PC-9 (cell line): ENCODE measurements at regions not wholly inside any gene's neighbourhood (a gene's known extent, or its start where the extent isn't known, plus 50 kb on each side); places are given as distances from the start of the nearest gene placed in this dataset.

Source experiments
- CTCF ChIP-seq: fragments of 200-600 bp; sonication (generic); conservative IDR thresholded peaks from 2 replicates; pipeline ENCODE4 v1.6.1; 2017; ENCODE audit warnings: mixed run types, antibody characterized with exemption, mild to moderate bottlenecking, moderate library complexity
- EZH2 ChIP-seq: fragments of 200-600 bp; sonication (generic); IDR thresholded peaks from 2 replicates; pipeline ENCODE4 v1.8.0; 2017; ENCODE audit warnings: antibody characterized with exemption, low read depth

- no peak for TF ChIP-seq CTCF
- no peak for TF ChIP-seq EZH2
Measured at GRCh38 chr11:126115127-126115495, 52.4 kb upstream of the CDON start.
